Cardiac fibroblast (primary cell): ENCODE measurements at regions not wholly inside any gene's neighbourhood (a gene's known extent, or its start where the extent isn't known, plus 50 kb on each side); places are given as distances from the start of the nearest gene placed in this dataset.

Source experiments
- DNase-seq, 2 donors: peaks; one replicate each; pipeline versions ENCODE4 v3.0.0 to v3.0.0-alpha.2; 2010; ENCODE audit warnings: low read depth in 2 of 2
- H3K4me3 ChIP-seq, 2 donors: replicated peaks in 1 of 2; 1 replicate in 1 of 2; 2 replicates in 1 of 2; pipeline ENCODE4 v1.5.1; 2011; ENCODE audit warnings: low read depth in 2 of 2, low read length in 2 of 2, mild to moderate bottlenecking in 2 of 2, moderate library complexity in 1 of 2
- CTCF ChIP-seq: IDR thresholded peaks from one replicate; pipeline ENCODE4 v1.5.1; 2011; ENCODE audit warnings: low read depth, mild to moderate bottlenecking, low read length, inconsistent platforms

GRCh38 chr11:14593671-14594070 is 49.9 kb upstream of the PDE3B start:
- no peak for DNase-seq
- H3K4me3 ChIP-seq: no peak overlapping the region
- TF ChIP-seq CTCF: no peak
